BJ (cell line): ENCODE measurements at regions not wholly inside any gene's neighbourhood (a gene's known extent, or its start where the extent isn't known, plus 50 kb on each side); places are given as distances from the start of the nearest gene placed in this dataset.

Experiments used
- CTCF ChIA-PET: fragments of 350-600 bp; formaldehyde crosslinking; extraction: SDS; loops from one replicate; lab custom pipeline; 2021; ENCODE audit warnings: antibody characterized with exemption, inconsistent platforms; lab: Yijun Ruan, JAX
- POLR2A ChIA-PET: fragments of 300-600 bp; sonication (Branson Sonifier 250); formaldehyde crosslinking; extraction: SDS; loops from one replicate; lab custom pipeline; 2021; ENCODE audit warnings: antibody characterized with exemption; lab: Charles Lee
- DNase-seq: peaks from one replicate; pipeline ENCODE4 v3.0.0-alpha.2; 2011; ENCODE audit warnings: low read depth
- H3K27me3 ChIP-seq: 2 replicates; pipeline ENCODE4 v1.6.0; 2011; ENCODE audit warnings: low read length; ENCODE audit not compliant: control insufficient read depth, insufficient read depth
- H3K36me3 ChIP-seq: 2 replicates; pipeline ENCODE4 v1.5.1; 2011; ENCODE audit warnings: low read length; ENCODE audit not compliant: control insufficient read depth, insufficient read depth
- H3K4me3 ChIP-seq: 2 replicates; pipeline ENCODE4 v1.5.1; 2011; ENCODE audit warnings: low read depth, mild to moderate bottlenecking, control low read depth, low read length
- CTCF ChIP-seq: IDR thresholded peaks from 2 replicates; pipeline ENCODE4 v1.5.1; 2011; ENCODE audit warnings: low read depth, mild to moderate bottlenecking, control low read depth, inconsistent platforms, low read length, moderate library complexity; ENCODE audit not compliant: insufficient read depth

GRCh38 chrX:4110964-4111363 lies 397.5 kb upstream of the PRKX start:
- DNase-seq: no peak
- ChIA-PET CTCF (no interaction called here), POLR2A (no interaction called here)
- Histone ChIP-seq H3K4me3 (no peak overlapping the region), H3K27me3 (no peaks in the 10 kb centered on the region), H3K36me3 (no peaks in the 10 kb centered on the region)
- TF ChIP-seq CTCF: no peak

GRCh38 chrX:4094926-4095325 lies 381.5 kb upstream of the PRKX start:
- H3K27me3 ChIP-seq: no peaks in the 10 kb centered on the region
- CTCF ChIA-PET: no interaction called here
- no peaks in the 10 kb centered on the region for H3K36me3 ChIP-seq
- DNase-seq: no peak
- H3K4me3 ChIP-seq: no peak overlapping the region
- no peak for TF ChIP-seq CTCF
- POLR2A ChIA-PET: no interaction called here

- Histone ChIP-seq H3K36me3 (no peaks in the 10 kb centered on the region), H3K4me3 (no peak overlapping the region), H3K27me3 (no peaks in the 10 kb centered on the region)
- DNase-seq: no peak
- POLR2A ChIA-PET: no interaction called here
- CTCF ChIA-PET: no interaction called here
- no peak for TF ChIP-seq CTCF
Observed at GRCh38 chrX:4091046-4091760, 377.8 kb upstream of the PRKX start.

GRCh38 chrX:4059893-4060292 lies 346.4 kb upstream of the PRKX start:
- no peak overlapping the region for H3K4me3 ChIP-seq
- no peak for DNase-seq
- ChIA-PET CTCF (no interaction called here), POLR2A (no interaction called here)
- no peak for TF ChIP-seq CTCF
- H3K27me3 ChIP-seq: no peaks in the 10 kb centered on the region
- H3K36me3 ChIP-seq: no peaks in the 10 kb centered on the region

GRCh38 chrX:4043951-4044350 lies 330.5 kb upstream of the PRKX start:
- CTCF ChIA-PET: no interaction called here
- Histone ChIP-seq H3K4me3 (no peak overlapping the region), H3K27me3 (no peaks in the 10 kb centered on the region), H3K36me3 (no peaks in the 10 kb centered on the region)
- TF ChIP-seq CTCF: no peak
- no peak for DNase-seq
- POLR2A ChIA-PET: no interaction called here
